CD8-positive, alpha-beta memory T cell (primary cell): ENCODE measurements at regions not wholly inside any gene's neighbourhood (a gene's known extent, or its start where the extent isn't known, plus 50 kb on each side); places are given as distances from the start of the nearest gene placed in this dataset.

Source experiments
- CTCF ChIA-PET: fragments of 350-600 bp; sonication (Branson Sonifier 250); formaldehyde crosslinking; loops from one replicate; lab custom pipeline; 2021; ENCODE audit warnings: antibody characterized with exemption; lab: Charles Lee
- POLR2A ChIA-PET: fragments of 350-600 bp; sonication (Branson Sonifier 250); formaldehyde crosslinking; loops from one replicate; lab custom pipeline; 2021; ENCODE audit warnings: antibody characterized with exemption; lab: Charles Lee
- DNase-seq, 5 donors: peaks; one replicate each; pipeline versions ENCODE4 v3.0.0 to v3.0.0-alpha.2; 2020 to 2022; ENCODE audit warnings: mixed read lengths in 1 of 5
- H3K27ac ChIP-seq: one replicate; pipeline ENCODE4 v1.7.0; 2013; ENCODE audit warnings: low read depth, mild to moderate bottlenecking, low read length, moderate library complexity
- H3K27me3 ChIP-seq: 2 replicates; pipeline ENCODE4 v1.7.0; 2013; ENCODE audit warnings: low read length, mild to moderate bottlenecking; ENCODE audit not compliant: insufficient read depth, poor library complexity, severe bottlenecking
- H3K36me3 ChIP-seq: 2 replicates; pipeline ENCODE4 v1.7.0; 2013; ENCODE audit warnings: mild to moderate bottlenecking, low read length, moderate library complexity; ENCODE audit not compliant: insufficient read depth
- H3K4me1 ChIP-seq: 2 replicates; pipeline ENCODE4 v1.7.0; 2013; ENCODE audit warnings: mild to moderate bottlenecking, low read length, moderate library complexity; ENCODE audit not compliant: insufficient read depth
- H3K4me3 ChIP-seq: 2 replicates; pipeline ENCODE4 v1.7.0; 2013; ENCODE audit warnings: mild to moderate bottlenecking, low read length
- H3K9me3 ChIP-seq: 2 replicates; pipeline ENCODE4 v1.7.0; 2013; ENCODE audit warnings: mild to moderate bottlenecking, low read length
- H3K27ac Mint-ChIP-seq, 8 donors: one replicate each; pipeline ENCODE4 v1.8.0; 2020 to 2021; ENCODE audit warnings: mixed read lengths in 8 of 8, mild to moderate bottlenecking in 6 of 8, inconsistent platforms in 3 of 8, moderate library complexity in 3 of 8
- H3K27me3 Mint-ChIP-seq, 2 donors: one replicate each; pipeline ENCODE4 v1.8.0; 2020 to 2021; ENCODE audit warnings: mixed read lengths in 2 of 2, mild to moderate bottlenecking in 1 of 2, moderate library complexity in 1 of 2
- H3K36me3 Mint-ChIP-seq, 3 donors: one replicate each; pipeline ENCODE4 v1.8.0; 2020 to 2021; ENCODE audit warnings: mixed read lengths in 3 of 3, inconsistent platforms in 1 of 3, mild to moderate bottlenecking in 1 of 3
- H3K4me1 Mint-ChIP-seq, 3 donors: one replicate each; pipeline ENCODE4 v1.8.0; 2020 to 2021; ENCODE audit warnings: mixed read lengths in 3 of 3, inconsistent platforms in 1 of 3, mild to moderate bottlenecking in 1 of 3
- H3K4me3 Mint-ChIP-seq, 7 donors: one replicate each; pipeline ENCODE4 v1.8.0; 2020 to 2021; ENCODE audit warnings: mixed read lengths in 7 of 7, mild to moderate bottlenecking in 6 of 7, moderate library complexity in 4 of 7, inconsistent platforms in 2 of 7
- H3K9me3 Mint-ChIP-seq, 5 donors: one replicate each; pipeline ENCODE4 v1.8.0; 2020 to 2022; ENCODE audit warnings: mixed read lengths in 5 of 5, mild to moderate bottlenecking in 3 of 5, moderate library complexity in 2 of 5, inconsistent platforms in 1 of 5

GRCh38 chrX:45850197-45850774 is 649.6 kb upstream of the DIPK2B start:
- peak overlapping the region; percentile 65 for H3K4me3 ChIP-seq
- DNase-seq = peak in 3 of 5 donors; percentile 2 to 46 (median 21)
- peaks cover 15 to 21% (median 18%) of the 10 kb centered on the region in 3 donors for H3K4me1 Mint-ChIP-seq
- H3K9me3 Mint-ChIP-seq = peaks cover 0 to 1% (median 0%) of the 10 kb centered on the region in 5 donors
- ChIA-PET CTCF (interaction anchor here (2.8 to 4.1 kb wide), 2 partner anchors 44 to 48 kb away, joined by 10 to 28 read pairs; no protein-coding TSS in a partner anchor), POLR2A (interaction anchor here (1.0 kb wide), 1 partner anchor 42 kb away, joined by 3 read pairs; no protein-coding TSS in a partner anchor)
- peaks cover 0 to 5% of the 10 kb centered on the region in 2 donors for H3K27me3 Mint-ChIP-seq
- H3K27ac Mint-ChIP-seq = peak overlapping the region in 6 of 8 donors; percentile 39 to 92 (median 60)
- peaks cover 0 to 17% (median 1%) of the 10 kb centered on the region in 3 donors for H3K36me3 Mint-ChIP-seq
- H3K9me3 ChIP-seq = no peaks in the 10 kb centered on the region
- H3K4me1 ChIP-seq = no peaks in the 10 kb centered on the region
- no peaks in the 10 kb centered on the region for H3K27me3 ChIP-seq
- no peaks in the 10 kb centered on the region for H3K36me3 ChIP-seq
- peak overlapping the region; percentile 93 to 96 (median 95) for H3K4me3 Mint-ChIP-seq
- H3K27ac ChIP-seq = no peak overlapping the region

GRCh38 chrX:45849261-45849862 is 648.7 kb upstream of the DIPK2B start:
- Mint-ChIP-seq H3K36me3 (peaks cover 0 to 17% (median 1%) of the 10 kb centered on the region in 3 donors), H3K27ac (peak overlapping the region in 5 of 8 donors; percentile 2 to 92 (median 63)), H3K4me1 (peaks cover 18 to 21% (median 18%) of the 10 kb centered on the region in 3 donors), H3K9me3 (peaks cover 0 to 1% (median 0%) of the 10 kb centered on the region in 5 donors), H3K4me3 (peak overlapping the region; percentile 93 to 96 (median 95)), H3K27me3 (peaks cover 0 to 3% of the 10 kb centered on the region in 2 donors)
- Histone ChIP-seq H3K27ac (no peak overlapping the region), H3K36me3 (no peaks in the 10 kb centered on the region), H3K27me3 (no peaks in the 10 kb centered on the region), H3K9me3 (no peaks in the 10 kb centered on the region), H3K4me3 (peak overlapping the region; percentile 65), H3K4me1 (no peaks in the 10 kb centered on the region)
- ChIA-PET CTCF (interaction anchor here (2.8 to 4.1 kb wide), 2 partner anchors 43 to 47 kb away, joined by 10 to 28 read pairs; no protein-coding TSS in a partner anchor), POLR2A (no interaction called here)
- DNase-seq = peak in 3 of 5 donors; percentile 16 to 45 (median 19)

- POLR2A ChIA-PET = no interaction called here
- Histone ChIP-seq H3K27me3 (no peaks in the 10 kb centered on the region), H3K9me3 (no peaks in the 10 kb centered on the region), H3K4me1 (no peaks in the 10 kb centered on the region), H3K27ac (no peak overlapping the region), H3K36me3 (no peaks in the 10 kb centered on the region), H3K4me3 (no peak overlapping the region)
- Mint-ChIP-seq H3K4me1 (peaks cover 18 to 30% (median 22%) of the 10 kb centered on the region in 3 donors), H3K9me3 (peaks cover 0 to 1% (median 0%) of the 10 kb centered on the region in 5 donors), H3K4me3 (peak overlapping the region in 1 of 7 donors; percentile 41), H3K27ac (peak overlapping the region in 2 of 8 donors; percentile 5 to 51), H3K36me3 (peaks cover 0 to 17% (median 1%) of the 10 kb centered on the region in 3 donors), H3K27me3 (peaks cover 0 to 3% of the 10 kb centered on the region in 2 donors)
- CTCF ChIA-PET = interaction anchor here (0.6 to 4.1 kb wide), 3 partner anchors 41 to 262 kb away, joined by 4 to 28 read pairs (median 10); no protein-coding TSS in a partner anchor
- no peak for DNase-seq
Observed at GRCh38 chrX:45847961-45848360, 647.3 kb upstream of the DIPK2B start.

GRCh38 chrX:45846328-45846727 is 645.7 kb upstream of the DIPK2B start:
- Mint-ChIP-seq H3K36me3 (peaks cover 0 to 17% (median 1%) of the 10 kb centered on the region in 3 donors), H3K4me1 (peaks cover 20 to 44% (median 33%) of the 10 kb centered on the region in 3 donors), H3K27me3 (peaks cover 0 to 5% of the 10 kb centered on the region in 2 donors), H3K4me3 (peak overlapping the region in 1 of 7 donors; percentile 1), H3K9me3 (peaks cover 0 to 1% (median 0%) of the 10 kb centered on the region in 5 donors), H3K27ac (peak overlapping the region in 1 of 8 donors; percentile 36)
- POLR2A ChIA-PET = no interaction called here
- no peaks in the 10 kb centered on the region for H3K27me3 ChIP-seq
- H3K4me3 ChIP-seq = no peak overlapping the region
- no peaks in the 10 kb centered on the region for H3K4me1 ChIP-seq
- DNase-seq = no peak
- H3K36me3 ChIP-seq = no peaks in the 10 kb centered on the region
- no peaks in the 10 kb centered on the region for H3K9me3 ChIP-seq
- CTCF ChIA-PET = no interaction called here
- H3K27ac ChIP-seq = no peak overlapping the region

- Histone ChIP-seq H3K9me3 (no peaks in the 10 kb centered on the region), H3K27me3 (no peaks in the 10 kb centered on the region), H3K36me3 (no peaks in the 10 kb centered on the region), H3K27ac (no peak overlapping the region), H3K4me1 (no peaks in the 10 kb centered on the region), H3K4me3 (no peak overlapping the region)
- Mint-ChIP-seq H3K4me3 (no peak overlapping the region), H3K9me3 (peaks cover 0 to 1% (median 0%) of the 10 kb centered on the region in 5 donors), H3K4me1 (peaks cover 14 to 44% (median 33%) of the 10 kb centered on the region in 3 donors), H3K27ac (peak overlapping the region in 3 of 8 donors; percentile 16 to 67 (median 35)), H3K27me3 (peaks cover 0 to 4% of the 10 kb centered on the region in 2 donors), H3K36me3 (peaks cover 0 to 10% (median 1%) of the 10 kb centered on the region in 3 donors)
- CTCF ChIA-PET = interaction anchor here (0.9 to 1.2 kb wide), 4 partner anchors 9 to 37 kb away, joined by 3 read pairs; no protein-coding TSS in a partner anchor
- DNase-seq = no peak
- POLR2A ChIA-PET = no interaction called here
Observed at GRCh38 chrX:45845142-45845541, 644.5 kb upstream of the DIPK2B start.

GRCh38 chrX:45843518-45843917 is 642.8 kb upstream of the DIPK2B start:
- ChIA-PET CTCF (interaction anchor here (2.4 kb wide), 1 partner anchor 42 kb away, joined by 19 read pairs; no protein-coding TSS in a partner anchor), POLR2A (no interaction called here)
- H3K27me3 ChIP-seq = no peaks in the 10 kb centered on the region
- no peak overlapping the region for H3K27ac ChIP-seq
- peak overlapping the region in 1 of 8 donors; percentile 2 for H3K27ac Mint-ChIP-seq
- H3K4me3 ChIP-seq = no peak overlapping the region
- H3K4me3 Mint-ChIP-seq = peak overlapping the region in 1 of 7 donors; percentile 27
- DNase-seq = peak in 1 of 5 donors; percentile 13
- H3K4me1 Mint-ChIP-seq = peaks cover 5 to 38% (median 25%) of the 10 kb centered on the region in 3 donors
- H3K36me3 Mint-ChIP-seq = peaks cover 0 to 7% (median 3%) of the 10 kb centered on the region in 3 donors
- no peaks in the 10 kb centered on the region for H3K9me3 ChIP-seq
- no peaks in the 10 kb centered on the region for H3K9me3 Mint-ChIP-seq
- peaks cover 0 to 7% of the 10 kb centered on the region in 2 donors for H3K27me3 Mint-ChIP-seq
- no peaks in the 10 kb centered on the region for H3K4me1 ChIP-seq
- no peaks in the 10 kb centered on the region for H3K36me3 ChIP-seq

- Histone ChIP-seq H3K4me3 (no peak overlapping the region), H3K27ac (no peak overlapping the region), H3K4me1 (no peaks in the 10 kb centered on the region), H3K27me3 (no peaks in the 10 kb centered on the region), H3K9me3 (no peaks in the 10 kb centered on the region), H3K36me3 (no peaks in the 10 kb centered on the region)
- ChIA-PET POLR2A (no interaction called here), CTCF (interaction anchor here (2.4 kb wide), 1 partner anchor 41 kb away, joined by 19 read pairs; no protein-coding TSS in a partner anchor)
- Mint-ChIP-seq H3K9me3 (no peaks in the 10 kb centered on the region), H3K4me1 (peaks cover 5 to 35% (median 25%) of the 10 kb centered on the region in 3 donors), H3K36me3 (peaks cover 0 to 5% (median 3%) of the 10 kb centered on the region in 3 donors), H3K27me3 (peaks cover 0 to 7% of the 10 kb centered on the region in 2 donors), H3K4me3 (no peak overlapping the region), H3K27ac (peak overlapping the region in 3 of 8 donors; percentile 31 to 58 (median 54))
- DNase-seq = no peak
Observed at GRCh38 chrX:45842926-45843315, 642.2 kb upstream of the DIPK2B start.
